ENCODE measurements at regions not wholly inside any gene's neighbourhood (a gene's known extent, or its start where the extent isn't known, plus 50 kb on each side); places are given as distances from the start of the nearest gene placed in this dataset.

DNA sequence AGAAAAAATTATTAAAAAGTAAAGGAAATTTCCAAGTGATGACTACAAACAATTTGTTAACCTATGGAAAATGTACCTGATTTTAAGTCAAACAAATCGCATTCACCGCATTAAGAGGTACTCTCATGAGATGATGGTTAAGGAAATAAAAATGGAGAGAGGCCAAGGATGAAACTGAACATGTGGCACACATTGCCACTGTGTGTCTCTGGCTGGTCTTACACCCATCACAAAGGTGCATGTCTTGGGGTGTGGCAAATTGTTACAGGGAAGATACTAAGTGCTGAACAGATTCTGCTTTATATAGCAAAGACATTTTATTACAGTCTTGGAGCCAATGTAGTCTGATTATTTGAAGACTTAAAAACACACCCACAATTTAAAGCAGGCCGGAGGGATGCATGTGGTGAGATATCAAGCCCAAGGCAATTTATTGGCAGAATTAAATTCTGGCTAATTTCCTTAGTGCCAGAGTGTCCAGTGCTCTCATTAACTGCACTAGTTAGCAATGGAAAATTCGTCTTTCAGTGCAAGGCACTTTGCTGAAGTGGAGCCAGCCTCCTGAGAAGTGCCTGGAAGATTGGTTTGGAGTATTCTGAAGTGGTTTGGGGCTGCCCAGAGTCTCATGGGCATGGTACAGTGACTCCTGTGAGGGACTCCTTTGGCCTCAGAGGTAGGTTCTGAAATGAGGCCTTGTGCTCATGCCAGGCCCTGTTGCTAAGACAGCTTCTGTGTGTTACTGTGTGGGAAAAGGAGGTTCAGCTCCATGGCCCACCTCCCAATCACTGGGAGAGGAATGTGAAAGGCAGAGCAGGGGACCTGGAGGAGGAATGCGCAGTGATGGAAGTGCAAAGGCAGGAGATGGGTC is 166.9 kb downstream of the BRMS1L start:
- ATAC-seq: no peak

DNA sequence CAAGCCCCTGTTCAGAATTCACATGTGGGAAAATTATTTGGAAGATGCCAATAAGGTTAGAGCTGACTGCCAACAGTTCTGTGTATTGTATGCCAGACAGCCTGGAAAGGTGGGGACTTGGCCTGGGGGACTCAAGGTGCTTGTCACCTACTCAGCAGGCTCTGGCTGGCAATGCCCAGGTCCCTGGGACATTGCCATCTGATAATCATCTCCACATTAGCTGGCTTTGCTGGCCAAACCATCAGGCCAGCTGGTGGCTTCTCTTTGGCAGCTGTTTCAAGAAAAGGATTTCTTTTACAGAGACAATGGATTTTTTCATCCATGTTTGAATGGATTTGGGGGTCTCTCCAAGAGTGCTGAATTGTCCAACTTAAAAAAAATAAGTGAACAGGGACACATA is 165.2 kb downstream of the BRMS1L start:
- DNase-seq: no peak
- intact Hi-C loops (cut with micrococcal nuclease): no loop called here
- ATAC-seq: no peak

More for the DNA sequence above, 166.9 kb downstream of the BRMS1L start:
- intact Hi-C loops (cut with micrococcal nuclease): no loop called here
- DNase-seq: no peak

DNA sequence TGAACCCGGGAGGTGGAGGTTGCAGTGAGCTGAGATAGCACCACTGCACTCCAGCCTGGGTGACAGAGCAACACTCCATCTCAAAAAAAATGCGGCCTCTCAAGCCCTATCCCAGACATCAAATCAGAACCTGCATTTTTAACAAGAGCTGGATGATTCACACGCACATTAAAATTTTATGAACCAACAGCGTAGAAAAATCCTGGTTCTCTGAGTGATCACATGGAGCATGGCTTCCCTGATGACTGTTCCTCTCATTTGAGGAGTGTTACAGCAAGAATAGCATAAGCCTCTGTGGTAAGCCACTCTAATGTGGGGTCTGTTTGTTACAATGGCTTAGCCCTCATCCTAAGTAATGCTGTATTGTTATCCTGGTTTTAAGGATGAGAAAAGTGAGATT is 163.6 kb downstream of the BRMS1L start:
- intact Hi-C loops (cut with micrococcal nuclease): no loop called here
- ATAC-seq (no peak), DNase-seq (no peak)

DNA sequence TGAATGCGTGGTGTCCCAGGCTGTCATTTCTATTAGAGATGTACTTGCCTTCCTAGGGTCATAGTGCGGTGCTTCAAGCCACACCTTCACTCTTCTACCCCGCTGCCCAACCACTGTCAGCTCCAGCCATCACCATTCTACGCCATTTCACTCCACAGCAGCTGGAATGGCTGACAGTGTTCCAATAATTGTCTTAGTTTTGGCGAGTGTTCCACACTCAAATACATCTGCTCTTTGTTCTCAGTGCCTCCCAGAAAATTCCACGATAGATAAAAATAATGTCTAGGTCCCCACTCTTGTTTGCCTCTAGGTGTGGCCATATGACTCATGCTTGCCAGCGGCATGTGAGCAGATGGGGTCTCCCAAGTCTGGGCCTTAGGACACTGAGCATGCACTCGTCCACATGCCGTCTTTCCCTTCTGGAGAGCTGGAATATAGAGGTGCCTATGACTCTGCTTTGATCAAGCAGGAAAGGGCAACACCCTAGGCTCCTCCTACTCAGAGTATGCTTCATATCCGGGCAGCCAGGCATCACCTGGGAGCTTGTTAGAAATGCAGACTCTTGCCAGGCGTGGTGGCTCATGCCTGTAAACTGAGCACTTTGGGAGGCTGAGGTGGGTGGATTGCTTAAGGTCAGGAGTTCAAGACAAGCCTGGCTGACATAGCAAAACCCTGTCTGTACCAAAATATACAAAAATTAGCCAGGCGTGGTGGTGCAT is 163.0 kb downstream of the BRMS1L start:
- DNase-seq (no peak), ATAC-seq (no peak)
- intact Hi-C loops (cut with micrococcal nuclease): no loop called here

DNA sequence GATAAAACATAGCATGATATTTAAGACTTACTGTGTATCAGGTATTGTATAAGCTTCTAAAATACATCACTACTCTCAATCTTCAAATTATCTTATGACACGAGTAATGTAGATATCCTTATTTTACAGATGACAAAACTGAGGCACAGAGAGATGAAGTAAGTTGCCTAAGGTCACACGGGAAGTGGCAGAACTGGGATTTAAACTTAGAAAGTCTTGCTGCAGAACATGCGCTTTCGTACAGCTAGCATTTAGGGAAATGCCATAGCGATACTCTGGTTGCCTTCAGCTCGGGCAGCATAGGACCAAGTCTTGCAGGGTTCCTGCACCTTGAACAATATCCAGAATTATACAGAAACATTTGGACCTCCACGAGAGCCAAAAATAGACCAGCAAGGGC is 162.4 kb downstream of the BRMS1L start:
- DNase-seq (no peak), ATAC-seq (no peak)
- intact Hi-C loops (cut with micrococcal nuclease): no loop called here

DNA sequence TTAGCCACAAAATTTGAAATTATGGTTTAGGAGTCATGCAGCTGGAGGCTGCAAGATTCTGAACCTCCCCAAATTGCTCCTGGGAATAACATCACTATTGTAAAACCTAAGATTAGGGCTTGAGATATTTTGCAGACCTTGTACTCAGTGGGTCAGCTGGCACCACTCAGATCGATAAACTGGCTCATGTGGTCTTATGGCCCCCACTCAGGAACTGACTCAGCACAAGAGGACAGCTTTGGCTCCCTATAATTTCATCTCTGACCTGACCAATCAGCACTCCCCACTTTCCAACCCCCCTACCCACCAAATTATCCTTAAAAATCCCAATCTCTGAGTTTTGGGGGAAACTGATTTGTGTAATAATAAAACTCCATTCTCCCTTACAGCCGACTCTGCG is 161.6 kb downstream of the BRMS1L start:
- ATAC-seq (no peak), DNase-seq (no peak)
- intact Hi-C loops (cut with micrococcal nuclease): no loop called here

DNA sequence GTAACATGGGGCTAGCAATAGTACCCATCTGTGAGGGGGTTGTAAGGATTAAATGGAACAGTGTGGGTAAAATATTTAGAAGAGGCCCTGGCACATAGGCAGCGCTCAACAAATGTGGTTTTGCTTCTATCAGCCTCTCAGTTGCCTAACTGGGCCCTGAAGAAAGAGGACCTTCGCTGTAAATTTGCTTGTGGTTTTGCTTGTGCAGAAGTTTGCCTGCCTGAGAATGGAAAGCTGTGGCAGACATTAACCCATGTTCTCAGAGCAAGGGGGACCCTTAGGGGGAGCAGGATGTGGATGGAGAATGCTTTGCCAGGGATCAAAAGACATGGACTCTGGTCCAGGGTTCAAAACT is 160.1 kb downstream of the BRMS1L start:
- intact Hi-C loops (cut with micrococcal nuclease): no loop called here
- ATAC-seq (no peak), DNase-seq (no peak)

DNA sequence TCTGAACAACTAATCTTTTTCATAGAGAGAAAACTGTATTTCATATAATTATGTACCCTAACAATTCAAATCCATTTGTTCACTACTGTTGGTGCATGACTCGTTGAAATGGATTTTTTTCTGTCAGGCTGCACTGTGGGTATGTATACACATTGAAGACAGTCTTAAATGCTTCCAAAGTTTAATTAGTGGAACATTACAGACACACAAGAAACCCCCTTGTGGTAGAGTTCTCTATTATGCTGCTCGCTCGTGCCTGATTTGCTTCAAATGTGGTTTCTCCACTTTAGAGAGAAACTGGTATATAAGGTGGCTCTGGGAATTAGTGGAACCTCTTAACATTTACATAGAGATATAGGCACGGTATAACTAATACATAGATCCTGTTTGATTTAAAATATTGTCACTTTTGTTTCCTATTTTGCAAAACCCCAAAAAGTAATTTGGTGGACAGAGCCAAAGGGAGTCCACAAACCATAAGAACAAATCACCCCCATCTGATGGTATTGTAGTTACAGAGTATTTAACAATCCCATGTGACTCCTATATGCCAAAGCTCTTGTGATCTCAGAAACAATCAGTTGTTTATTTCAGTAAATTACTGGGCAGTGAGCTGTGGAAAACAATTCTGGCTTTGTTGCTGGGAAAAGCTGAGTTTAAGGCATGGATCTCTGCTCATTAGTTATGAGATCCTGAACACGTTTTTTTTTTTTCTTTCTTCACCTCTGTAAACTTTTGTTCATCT is 159.5 kb downstream of the BRMS1L start:
- intact Hi-C loops (cut with micrococcal nuclease): no loop called here
- ATAC-seq: no peak
- DNase-seq: no peak

DNA sequence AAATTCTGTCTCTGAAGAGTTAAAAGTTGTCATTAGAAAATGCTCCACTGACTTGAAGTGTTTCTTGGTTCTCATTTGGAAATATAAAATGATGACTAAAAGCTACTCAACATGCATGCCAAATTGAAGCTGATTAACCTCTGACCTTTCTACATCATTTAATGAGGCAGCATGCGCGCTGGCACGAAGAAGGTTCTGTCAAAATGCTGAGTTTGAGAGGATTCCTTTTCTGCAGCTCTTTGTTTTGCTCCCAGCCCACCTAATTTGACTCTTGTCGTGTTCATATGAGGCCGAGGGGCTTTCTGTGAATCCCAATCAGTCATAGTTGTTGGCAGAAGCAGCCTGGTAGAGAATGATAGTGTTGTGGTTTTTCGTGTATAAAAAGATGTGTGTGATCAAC is 153.4 kb downstream of the BRMS1L start:
- intact Hi-C loops (cut with micrococcal nuclease): no loop called here
- no peak for DNase-seq
- ATAC-seq: no peak

DNA sequence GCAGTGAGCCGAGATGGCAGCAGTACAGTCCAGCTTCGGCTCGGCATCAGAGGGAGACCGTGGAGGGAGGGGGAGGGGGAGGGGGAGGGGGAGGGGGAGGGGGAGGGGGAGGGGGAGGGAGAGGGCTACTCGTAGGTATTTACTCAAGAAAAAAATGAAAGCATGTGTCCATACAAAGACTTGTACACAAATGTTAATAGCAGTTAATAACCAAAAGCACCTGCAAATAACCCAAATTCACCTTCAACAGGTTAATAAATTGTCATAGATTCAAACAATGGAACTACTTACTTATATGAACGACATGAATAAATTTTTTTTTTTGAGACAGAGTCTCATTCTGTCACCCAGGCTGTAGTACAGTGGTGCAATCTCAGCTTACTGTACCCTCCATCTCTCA is 152.4 kb downstream of the BRMS1L start:
- DNase-seq (no peak), ATAC-seq (no peak)
- intact Hi-C loops (cut with micrococcal nuclease): no loop called here

DNA sequence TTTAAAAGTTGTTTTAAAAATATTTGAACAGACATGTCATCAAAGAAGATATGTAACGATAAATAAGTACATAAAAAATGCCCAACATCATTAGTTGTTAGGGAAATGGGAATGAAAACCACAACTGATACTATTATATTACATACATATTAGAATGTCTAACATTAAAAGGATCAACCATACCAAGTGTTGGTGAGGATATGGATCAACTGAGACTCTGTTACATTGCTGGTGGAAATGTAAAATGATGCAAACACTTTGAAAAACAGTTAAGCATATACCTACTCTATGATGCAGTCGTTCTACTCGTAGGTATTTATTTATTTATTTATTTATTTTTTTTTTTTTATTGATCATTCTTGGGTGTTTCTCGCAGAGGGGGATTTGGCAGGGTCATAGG is 149.7 kb downstream of the BRMS1L start:
- ATAC-seq: no peak
- no peak for DNase-seq
- intact Hi-C loops (cut with micrococcal nuclease): no loop called here

DNA sequence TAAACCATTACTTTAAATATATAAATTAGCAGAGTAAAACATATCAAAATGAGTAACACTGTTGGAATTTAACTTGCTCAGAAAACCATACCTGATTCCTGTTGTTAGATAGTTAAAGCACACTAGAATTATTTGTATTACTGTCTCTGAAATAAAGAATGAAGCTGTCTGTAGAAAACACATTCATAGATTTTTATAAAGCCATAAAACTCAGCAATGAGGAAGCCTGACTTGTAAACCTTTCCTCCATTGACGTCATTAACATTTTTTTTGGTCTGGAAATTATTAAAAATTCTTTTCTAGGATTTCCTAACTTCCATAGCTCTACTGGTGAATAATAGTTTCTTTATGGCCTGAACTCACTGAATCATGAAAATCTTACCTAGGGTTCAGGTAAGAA is 147.6 kb downstream of the BRMS1L start:
- DNase-seq (no peak), ATAC-seq (no peak)
- intact Hi-C loops (cut with micrococcal nuclease): no loop called here

DNA sequence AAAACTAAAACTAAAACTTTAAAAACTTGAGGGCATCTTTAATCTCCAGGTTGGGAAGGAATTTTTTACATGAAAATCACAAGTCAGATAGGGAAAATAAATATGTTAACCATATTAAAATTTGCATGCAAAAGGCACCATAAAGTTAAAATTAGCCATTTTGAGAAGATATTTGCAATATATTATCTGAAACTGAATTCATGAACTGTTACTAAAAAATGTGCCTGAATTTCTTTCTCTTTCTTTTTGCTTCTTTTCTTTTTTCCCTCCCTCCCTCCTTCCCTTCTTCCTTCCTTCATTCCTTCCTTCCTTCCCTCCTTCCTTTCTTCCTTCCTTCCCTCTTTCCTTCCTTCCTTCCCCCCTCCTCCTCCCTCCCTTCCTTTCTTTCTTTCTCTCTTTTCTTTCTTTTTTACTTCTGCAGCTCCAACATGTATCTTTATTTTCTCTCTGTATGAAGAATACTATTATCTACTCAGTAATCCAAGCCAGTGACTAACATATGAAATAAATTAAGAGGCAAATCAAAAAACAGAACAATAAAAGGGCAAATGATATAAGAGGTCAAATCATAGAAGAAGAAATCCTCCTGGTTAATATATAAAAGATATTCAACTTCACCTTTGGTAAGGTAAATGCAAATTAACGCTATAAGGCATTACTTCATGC is 146.0 kb downstream of the BRMS1L start:
- intact Hi-C loops (cut with micrococcal nuclease): no loop called here
- ATAC-seq: no peak
- no peak for DNase-seq

DNA sequence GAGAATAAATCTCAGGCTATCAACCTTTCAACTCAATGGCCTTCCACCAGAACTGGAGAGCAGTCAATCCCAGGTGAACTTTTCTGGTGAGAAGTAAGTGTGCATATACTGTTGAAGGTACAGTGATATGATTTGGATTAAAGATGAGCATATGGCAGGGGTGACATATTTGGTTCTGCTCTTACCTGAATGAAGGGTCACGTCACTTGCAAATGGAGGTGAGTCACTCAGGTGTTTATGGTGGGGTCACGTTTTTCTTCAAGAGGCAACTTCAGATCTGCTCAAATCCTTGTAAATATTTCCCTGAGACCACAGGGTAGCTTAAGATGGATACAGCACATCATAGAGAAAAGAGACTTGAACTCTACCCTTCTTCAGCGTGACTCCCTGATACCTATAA is 143.2 kb downstream of the BRMS1L start:
- ATAC-seq (no peak), DNase-seq (no peak)
- intact Hi-C loops (cut with micrococcal nuclease): no loop called here

DNA sequence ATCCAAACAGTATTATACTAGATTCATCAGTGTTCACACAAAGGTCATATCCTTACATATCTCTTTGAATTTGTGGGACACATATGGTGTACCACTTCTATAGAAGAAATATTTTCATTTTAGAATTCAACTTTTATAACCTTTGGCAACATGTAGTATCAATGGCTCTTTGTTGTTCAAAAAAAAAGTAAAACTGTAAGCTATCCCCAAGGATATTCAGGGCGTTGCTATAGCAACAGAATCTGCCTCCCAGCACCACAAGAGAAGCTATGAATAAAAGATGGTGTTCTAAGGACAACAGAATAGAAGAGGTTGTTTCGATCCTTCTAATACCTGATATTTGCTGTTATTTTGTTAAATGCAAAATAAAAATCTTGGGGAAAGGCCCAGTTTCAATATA is 139.3 kb downstream of the BRMS1L start:
- ATAC-seq: no peak
- no peak for DNase-seq
- intact Hi-C loops (cut with micrococcal nuclease): no loop called here

DNA sequence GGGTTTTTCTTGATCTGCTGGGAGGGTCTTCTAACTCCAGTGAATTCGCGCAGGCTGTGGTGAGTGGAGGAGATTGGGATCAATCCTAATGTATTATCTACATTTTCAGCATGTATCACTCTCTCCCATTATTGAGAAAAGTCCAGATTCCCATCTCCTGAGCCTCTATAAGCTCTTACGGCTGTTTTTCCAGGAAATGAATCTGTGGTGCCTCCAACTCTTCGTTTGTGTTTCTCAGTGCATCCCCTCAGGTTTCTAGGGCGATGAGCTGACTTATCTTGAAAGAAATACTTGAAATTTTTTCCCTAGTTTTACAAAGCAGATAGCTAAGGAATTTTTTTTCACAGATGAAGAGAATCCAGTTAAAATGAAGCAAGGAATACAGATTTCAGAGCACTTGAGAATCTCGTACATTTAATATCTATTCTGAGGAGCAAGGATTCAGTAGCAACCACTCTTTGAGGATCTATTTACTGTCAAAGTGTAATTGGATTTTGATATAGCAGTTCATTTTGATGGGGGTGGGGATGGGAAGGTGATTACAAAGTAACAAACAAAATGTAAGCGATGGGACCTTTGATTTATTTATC is 138.7 kb downstream of the BRMS1L start:
- ATAC-seq (no peak), DNase-seq (no peak)
- intact Hi-C loops (cut with micrococcal nuclease): no loop called here

DNA sequence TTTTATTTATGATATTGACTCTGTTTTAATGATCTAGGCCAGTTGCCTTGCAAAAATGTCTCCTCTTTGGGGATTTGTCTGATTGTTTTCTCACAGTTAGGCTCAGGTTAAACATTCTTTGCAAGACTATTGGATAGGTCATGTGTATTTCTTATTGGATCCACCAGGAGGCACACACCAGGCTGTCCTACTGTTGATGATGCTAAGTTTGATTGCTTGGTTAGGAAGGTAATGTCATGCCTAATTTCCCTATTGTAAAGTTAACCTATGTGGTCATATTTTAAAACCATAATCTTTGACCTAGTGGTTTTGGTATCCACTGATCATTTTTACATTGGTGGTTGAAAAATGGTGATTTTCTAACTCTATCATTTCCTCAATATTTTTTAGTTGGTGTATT is 137.1 kb downstream of the BRMS1L start:
- intact Hi-C loops (cut with micrococcal nuclease): no loop called here
- no peak for ATAC-seq
- no peak for DNase-seq

DNA sequence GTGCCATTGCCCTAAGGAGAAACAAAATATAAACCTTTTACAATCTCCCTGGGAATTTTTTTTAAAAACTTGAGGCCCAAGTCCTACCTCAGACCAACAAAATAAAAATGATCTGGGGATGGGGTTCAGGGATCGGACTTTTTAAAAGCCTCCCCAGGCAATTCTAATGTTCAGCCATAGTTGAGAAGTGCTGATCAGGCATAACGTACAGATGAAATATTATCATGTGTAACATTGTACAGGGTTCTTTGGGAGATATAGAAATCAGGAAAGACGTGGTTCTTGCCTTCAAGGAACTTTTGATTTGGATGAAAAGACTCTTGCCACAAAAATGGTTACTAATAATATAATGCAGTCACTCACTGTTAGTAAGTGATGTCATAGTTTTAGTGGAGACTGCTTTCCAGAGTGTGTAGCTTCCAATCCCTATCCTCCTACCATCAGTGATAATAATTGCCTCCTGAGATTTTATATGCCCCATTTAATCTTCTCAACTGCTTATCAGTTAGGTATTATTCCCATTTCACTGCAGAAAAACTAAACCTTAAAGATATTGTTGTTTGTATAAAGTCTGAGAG is 135.6 kb downstream of the BRMS1L start:
- no peak for DNase-seq
- no peak for ATAC-seq
- intact Hi-C loops (cut with micrococcal nuclease): no loop called here

DNA sequence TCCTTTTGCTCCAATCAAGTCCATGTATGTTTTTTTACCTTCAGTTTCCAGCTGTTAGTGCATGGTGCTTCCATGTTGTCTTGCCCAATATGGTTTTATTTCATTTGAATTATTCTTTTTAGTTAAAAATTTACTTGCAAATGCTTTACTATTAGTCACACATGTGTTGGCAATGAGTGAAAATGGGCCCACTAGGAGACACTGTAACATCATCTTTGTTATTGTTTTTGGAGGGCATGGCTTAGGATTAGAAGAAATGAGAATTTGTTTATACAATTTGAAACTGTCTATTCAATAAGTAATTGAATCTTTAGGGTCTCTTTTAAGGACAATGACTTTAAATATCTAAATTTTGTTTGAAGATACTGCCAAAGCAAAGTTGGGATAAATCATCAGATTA is 133.7 kb downstream of the BRMS1L start:
- ATAC-seq (no peak), DNase-seq (no peak)
- intact Hi-C loops (cut with micrococcal nuclease): no loop called here

Measured in left ventricle myocardium superior (tissue), 1 donor.